ENCODE measurements at regions not wholly inside any gene's neighbourhood (a gene's known extent, or its start where the extent isn't known, plus 50 kb on each side); places are given as distances from the start of the nearest gene placed in this dataset.
"Not testable (repeated sequence)": the region's sequence is repeated elsewhere in the genome, so short reads cannot be mapped to it uniquely, and the experiment has no call there.

DNA sequence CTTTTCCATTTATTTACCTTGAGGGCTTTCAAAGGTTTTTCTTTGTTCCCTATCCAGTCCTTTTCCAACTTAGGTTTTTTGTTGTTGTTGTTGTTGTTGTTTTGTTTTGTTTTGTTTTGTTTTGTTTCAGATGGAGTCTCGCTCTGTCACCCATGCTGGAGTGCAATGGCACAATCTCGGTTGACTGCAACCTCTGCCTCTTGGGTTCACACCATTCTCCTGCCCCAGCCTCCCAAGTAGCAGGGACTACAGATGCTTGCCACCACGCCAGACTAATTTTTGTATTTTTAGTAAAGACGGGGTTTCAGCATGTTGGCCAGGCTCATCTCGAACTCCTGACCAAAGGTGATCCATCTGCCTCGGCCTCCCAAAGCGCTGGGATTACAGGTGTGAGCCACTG, 2906.0 kb downstream of the RPIA start:
- TF ChIP-seq, protein P1, sequence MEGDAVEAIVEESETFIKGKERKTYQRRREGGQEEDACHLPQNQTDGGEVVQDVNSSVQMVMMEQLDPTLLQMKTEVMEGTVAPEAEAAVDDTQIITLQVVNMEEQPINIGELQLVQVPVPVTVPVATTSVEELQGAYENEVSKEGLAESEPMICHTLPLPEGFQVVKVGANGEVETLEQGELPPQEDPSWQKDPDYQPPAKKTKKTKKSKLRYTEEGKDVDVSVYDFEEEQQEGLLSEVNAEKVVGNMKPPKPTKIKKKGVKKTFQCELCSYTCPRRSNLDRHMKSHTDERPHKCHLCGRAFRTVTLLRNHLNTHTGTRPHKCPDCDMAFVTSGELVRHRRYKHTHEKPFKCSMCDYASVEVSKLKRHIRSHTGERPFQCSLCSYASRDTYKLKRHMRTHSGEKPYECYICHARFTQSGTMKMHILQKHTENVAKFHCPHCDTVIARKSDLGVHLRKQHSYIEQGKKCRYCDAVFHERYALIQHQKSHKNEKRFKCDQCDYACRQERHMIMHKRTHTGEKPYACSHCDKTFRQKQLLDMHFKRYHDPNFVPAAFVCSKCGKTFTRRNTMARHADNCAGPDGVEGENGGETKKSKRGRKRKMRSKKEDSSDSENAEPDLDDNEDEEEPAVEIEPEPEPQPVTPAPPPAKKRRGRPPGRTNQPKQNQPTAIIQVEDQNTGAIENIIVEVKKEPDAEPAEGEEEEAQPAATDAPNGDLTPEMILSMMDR (IDR thresholded peaks at IDR 0.05) = not testable (repeated sequence)
- TF ChIP-seq POLR2A (IDR thresholded peaks at IDR 0.05) = not testable (repeated sequence)

Measured in adrenal gland (tissue), 5 donors.